ENCODE measurements at regions not wholly inside any gene's neighbourhood (a gene's known extent, or its start where the extent isn't known, plus 50 kb on each side); places are given as distances from the start of the nearest gene placed in this dataset.

- TF ChIP-seq, protein P1, sequence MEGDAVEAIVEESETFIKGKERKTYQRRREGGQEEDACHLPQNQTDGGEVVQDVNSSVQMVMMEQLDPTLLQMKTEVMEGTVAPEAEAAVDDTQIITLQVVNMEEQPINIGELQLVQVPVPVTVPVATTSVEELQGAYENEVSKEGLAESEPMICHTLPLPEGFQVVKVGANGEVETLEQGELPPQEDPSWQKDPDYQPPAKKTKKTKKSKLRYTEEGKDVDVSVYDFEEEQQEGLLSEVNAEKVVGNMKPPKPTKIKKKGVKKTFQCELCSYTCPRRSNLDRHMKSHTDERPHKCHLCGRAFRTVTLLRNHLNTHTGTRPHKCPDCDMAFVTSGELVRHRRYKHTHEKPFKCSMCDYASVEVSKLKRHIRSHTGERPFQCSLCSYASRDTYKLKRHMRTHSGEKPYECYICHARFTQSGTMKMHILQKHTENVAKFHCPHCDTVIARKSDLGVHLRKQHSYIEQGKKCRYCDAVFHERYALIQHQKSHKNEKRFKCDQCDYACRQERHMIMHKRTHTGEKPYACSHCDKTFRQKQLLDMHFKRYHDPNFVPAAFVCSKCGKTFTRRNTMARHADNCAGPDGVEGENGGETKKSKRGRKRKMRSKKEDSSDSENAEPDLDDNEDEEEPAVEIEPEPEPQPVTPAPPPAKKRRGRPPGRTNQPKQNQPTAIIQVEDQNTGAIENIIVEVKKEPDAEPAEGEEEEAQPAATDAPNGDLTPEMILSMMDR (IDR thresholded peaks at IDR 0.05) = no peak
- TF ChIP-seq POLR2A (IDR thresholded peaks at IDR 0.05) (no peak), EP300 (IDR thresholded peaks at IDR 0.05) (no peak)
Observed at GRCh38 chr3:164341086-164341485, 737.2 kb downstream of the SI start.

All from gastroesophageal sphincter (tissue), 3 donors.